HCT116 (cell line): ENCODE measurements at regions not wholly inside any gene's neighbourhood (a gene's known extent, or its start where the extent isn't known, plus 50 kb on each side); places are given as distances from the start of the nearest gene placed in this dataset.

Source experiments
- ATAC-seq: fragments of 200-7000 bp; cut with Tn5 transposase; 2 replicates; pipeline ENCODE4 v1.9.1; 2020; ENCODE audit warnings: mild to moderate bottlenecking, moderate library complexity
- BruUV-seq: library from RNA; stranded (reverse); fragments of 400-500 nt; replicated peaks from 2 replicates; lab custom pipeline; 2021; lab: Mats Ljungman, UMichigan
- CTCF ChIA-PET: fragments of 300-600 bp; sonication (Branson Sonifier 250); formaldehyde crosslinking; loops from one replicate; lab custom pipeline; 2021; ENCODE audit warnings: antibody characterized with exemption; lab: Charles Lee
- POLR2A ChIA-PET: fragments of 300-600, 350-600 bp; sonication (Branson Sonifier 250); formaldehyde crosslinking; loops from one replicate; lab custom pipeline; 2021; ENCODE audit warnings: antibody characterized with exemption; lab: Charles Lee
- RAD21 ChIA-PET, 2 experiments: fragments of 300-600 bp; sonication (Branson Sonifier 250); formaldehyde crosslinking; loops; one replicate each; lab custom pipeline; 2023; ENCODE audit warnings: low total read pairs in 2 of 2; ENCODE audit not compliant: uncharacterized antibody in 2 of 2, unreplicated experiment in 2 of 2, low non-redundant PET in 1 of 2; lab: Charles Lee
- DNase-seq: peaks from one replicate; pipeline ENCODE4 v3.0.0-alpha.2; 2010; ENCODE audit warnings: low read depth, low spot score
- H2AFZ ChIP-seq: fragments of 200-600 bp; shearing (Covaris generic), sonication (generic); 2 replicates; pipeline ENCODE4 v1.6.1; 2017; ENCODE audit warnings: low read depth, mixed run types, mixed read lengths, antibody characterized with exemption, low read length; ENCODE audit not compliant: poor library complexity, severe bottlenecking
- H3K27ac ChIP-seq: 2 replicates; pipeline ENCODE4 v1.5.1; 2012; ENCODE audit warnings: low read depth, low read length
- H3K27me3 ChIP-seq: fragments of 200-600 bp; sonication (generic); 2 replicates; pipeline ENCODE4 v1.6.1; 2016; ENCODE audit warnings: mixed run types, low read length, mixed read lengths; ENCODE audit not compliant: insufficient read depth
- H3K36me3 ChIP-seq, 2 experiments: fragments of 200-500 bp in 1 of 2; fragments of 200-600 bp in 1 of 2; sonication (Bioruptor generic) in 1 of 2; sonication (generic) in 1 of 2; 2 replicates each; pipeline versions ENCODE4 v1.5.1 to v1.6.1; 2014 to 2016; ENCODE audit warnings: low read length in 2 of 2, inconsistent platforms in 1 of 2, mixed read lengths in 1 of 2, mixed run types in 1 of 2; ENCODE audit not compliant: insufficient read depth in 2 of 2, control insufficient read depth in 1 of 2
- H3K4me1 ChIP-seq, 2 experiments: fragments of 200-600 bp in 1 of 2; sonication (generic) in 1 of 2; 2 replicates each; pipeline versions ENCODE4 v1.5.1 to v1.6.1; 2012 to 2017; ENCODE audit warnings: low read length in 2 of 2, inconsistent platforms in 1 of 2, mild to moderate bottlenecking in 1 of 2, mixed read lengths in 1 of 2, mixed run types in 1 of 2, moderate library complexity in 1 of 2; ENCODE audit not compliant: insufficient read depth in 2 of 2, control insufficient read depth in 1 of 2
- H3K4me2 ChIP-seq: fragments of 200-600 bp; sonication (generic); 2 replicates; pipeline ENCODE4 v1.6.1; 2017; ENCODE audit warnings: mixed run types, low read length, mixed read lengths
- H3K4me3 ChIP-seq, 2 experiments: fragments of 200-600 bp in 1 of 2; sonication (generic) in 1 of 2; replicated peaks in 1 of 2; 2 replicates each; pipeline ENCODE4 v1.5.1; 2011 to 2016; ENCODE audit warnings: low read length in 2 of 2, control low read depth in 1 of 2, low read depth in 1 of 2, mild to moderate bottlenecking in 1 of 2, mixed read lengths in 1 of 2, mixed run types in 1 of 2
- H3K79me2 ChIP-seq: fragments of 200-600 bp; sonication (generic); 2 replicates; pipeline ENCODE4 v1.6.1; 2017; ENCODE audit warnings: mild to moderate bottlenecking, mixed run types, low read length, moderate library complexity, mixed read lengths; ENCODE audit not compliant: insufficient read depth
- H3K9ac ChIP-seq: fragments of 200-600 bp; sonication (generic); 2 replicates; pipeline ENCODE4 v1.6.1; 2016; ENCODE audit warnings: low read length, mixed read lengths
- H3K9me2 ChIP-seq: fragments of 200-600 bp; sonication (generic), shearing (Covaris generic); 2 replicates; pipeline ENCODE4 v1.6.1; 2017; ENCODE audit warnings: mixed run types, mild to moderate bottlenecking, moderate library complexity; ENCODE audit not compliant: insufficient read depth
- H3K9me3 ChIP-seq, 2 experiments: fragments of 200-500 bp in 1 of 2; fragments of 200-600 bp in 1 of 2; sonication (Bioruptor generic) in 1 of 2; sonication (generic) in 1 of 2; 2 replicates each; pipeline ENCODE4 v1.6.1; 2014 to 2017; ENCODE audit warnings: low read length in 2 of 2, mixed read lengths in 2 of 2, inconsistent platforms in 1 of 2, low read depth in 1 of 2, mild to moderate bottlenecking in 1 of 2, mixed run types in 1 of 2, moderate library complexity in 1 of 2; ENCODE audit not compliant: control insufficient read depth in 1 of 2, insufficient read depth in 1 of 2
- H4K20me1 ChIP-seq: fragments of 200-600 bp; sonication (generic), shearing (Covaris generic); 2 replicates; pipeline ENCODE4 v1.6.1; 2017; ENCODE audit warnings: mixed run types, mild to moderate bottlenecking, moderate library complexity; ENCODE audit not compliant: insufficient read depth
- CBX3 ChIP-seq: IDR thresholded peaks from 2 replicates; pipeline ENCODE4 v1.6.1; 2012; ENCODE audit warnings: low read depth
- CEBPB ChIP-seq: IDR thresholded peaks from 2 replicates; pipeline ENCODE4 v1.6.1; 2012; ENCODE audit warnings: low read depth
- EZH2 ChIP-seq: fragments of 200-600 bp; sonication (generic); IDR thresholded peaks from 2 replicates; pipeline ENCODE4 v1.6.1; 2017; ENCODE audit warnings: antibody characterized with exemption, mixed run types
- EZH2phosphoT487 ChIP-seq: fragments of 200-600 bp; IDR thresholded peaks from 2 replicates; pipeline ENCODE4 v1.6.1; 2018; ENCODE audit warnings: antibody characterized with exemption, borderline replicate concordance
- FOSL1 ChIP-seq: IDR thresholded peaks from 2 replicates; pipeline ENCODE4 v1.6.1; 2012; ENCODE audit warnings: low read depth
- JUND ChIP-seq: IDR thresholded peaks from 2 replicates; pipeline ENCODE4 v1.6.1; 2012
- POLR2A ChIP-seq: IDR thresholded peaks from 2 replicates; pipeline ENCODE4 v1.7.0; 2011; ENCODE audit warnings: borderline replicate concordance; ENCODE audit not compliant: insufficient read depth, insufficient read length; ENCODE audit errors: extremely low read depth
- POLR2AphosphoS5 ChIP-seq: IDR thresholded peaks from 2 replicates; pipeline ENCODE4 v1.6.1; 2011; ENCODE audit warnings: mild to moderate bottlenecking, low read depth, low read length, moderate library complexity
- RAD21 ChIP-seq: IDR thresholded peaks from 2 replicates; pipeline ENCODE4 v1.6.1; 2012; ENCODE audit warnings: low read depth, mild to moderate bottlenecking
- SIN3A ChIP-seq: IDR thresholded peaks from 2 replicates; pipeline ENCODE4 v1.6.1; 2012; ENCODE audit warnings: low read depth
- SP1 ChIP-seq: IDR thresholded peaks from 2 replicates; pipeline ENCODE4 v1.6.1; 2012; ENCODE audit warnings: low read depth
- SRF ChIP-seq: IDR thresholded peaks from 2 replicates; pipeline ENCODE4 v1.6.1; 2012; ENCODE audit warnings: low read depth
- TCF7L2 ChIP-seq: IDR thresholded peaks from 2 replicates; pipeline ENCODE4 v1.7.0; 2011; ENCODE audit warnings: borderline replicate concordance, inconsistent platforms; ENCODE audit not compliant: insufficient read depth, insufficient read length; ENCODE audit errors: extremely low read depth
- YY1 ChIP-seq: IDR thresholded peaks from 2 replicates; pipeline ENCODE4 v1.6.1; 2011; ENCODE audit warnings: low read length, low read depth, moderate library complexity, mild to moderate bottlenecking; ENCODE audit not compliant: insufficient replicate concordance; ENCODE audit errors: extremely low read depth
- ZFX ChIP-seq: fragments of 450-650 bp; IDR thresholded peaks from 2 replicates; pipeline ENCODE4 v1.6.1; 2017
- intact Hi-C: fragments of 100-400 bp; cut with micrococcal nuclease; formaldehyde crosslinking; loops from 2 replicates; pipeline ENCODE4 v1.10.0; 2022
- TF ChIP-seq, protein P1 (sequence below): IDR thresholded peaks from 2 replicates; pipeline ENCODE4 v1.6.1; 2012; ENCODE audit warnings: low read depth
- TF ChIP-seq, protein P2 (sequence below), 3 experiments: fragments of 200-600 bp in 1 of 3; sonication (generic) in 1 of 3; IDR thresholded peaks in 2 of 3; conservative IDR thresholded peaks in 1 of 3; 2 replicates each; pipeline ENCODE4 v1.5.1; 2012 to 2017; ENCODE audit warnings: low read depth in 2 of 3, low read length in 2 of 3, antibody characterized with exemption in 1 of 3, borderline replicate concordance in 1 of 3, control low read depth in 1 of 3, mild to moderate bottlenecking in 1 of 3, mixed read lengths in 1 of 3, mixed run types in 1 of 3, moderate library complexity in 1 of 3; ENCODE audit not compliant: insufficient read depth in 1 of 3
- TF ChIP-seq, protein P3 (sequence below): IDR thresholded peaks from 2 replicates; pipeline ENCODE4 v1.6.1; 2012

DNA sequence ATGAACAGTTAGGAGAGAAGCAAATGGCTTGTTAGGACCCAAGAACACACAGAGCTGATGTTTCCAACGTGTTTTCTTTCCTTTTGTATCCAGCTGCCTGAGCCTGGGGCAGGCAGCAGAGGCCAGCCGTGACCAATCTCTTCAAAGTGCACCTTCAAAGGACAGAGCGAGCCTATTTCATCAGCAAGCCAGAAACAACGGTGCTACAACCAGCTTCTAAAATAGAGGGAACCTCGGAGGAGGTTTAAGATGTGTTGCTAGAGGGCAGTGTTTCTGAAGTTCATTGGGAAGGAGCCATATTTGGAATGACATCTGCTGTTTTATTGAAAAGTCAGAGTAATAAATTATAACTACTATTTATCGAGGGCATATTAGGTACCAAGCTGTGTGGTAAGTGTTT is 56.2 kb upstream of the RFC3 start:
- H4K20me1 ChIP-seq: no peaks in the 10 kb centered on the region
- no peak overlapping the region for H3K9ac ChIP-seq
- DNase-seq: peak; percentile 33
- CTCF ChIA-PET: interaction anchor here (0.6 to 1.9 kb wide), 10 partner anchors 10 to 1111 kb away, joined by 3 to 7 read pairs (median 3); no protein-coding TSS in a partner anchor
- RAD21 ChIA-PET: no interaction called here
- no TSS peak for BruUV-seq
- H3K27me3 ChIP-seq: no peaks in the 10 kb centered on the region
- peak overlapping the region; percentile 81 for H2AFZ ChIP-seq
- H3K9me3 ChIP-seq: no peaks in the 10 kb centered on the region
- no peaks in the 10 kb centered on the region for H3K9me2 ChIP-seq
- peak overlapping the region; percentile 27 for H3K4me2 ChIP-seq
- POLR2A ChIA-PET: no interaction called here
- ATAC-seq: peak; percentile 85
- intact Hi-C loops: no loop called here
- H3K79me2 ChIP-seq: no peaks in the 10 kb centered on the region
- no peak overlapping the region for H3K4me3 ChIP-seq
- no peaks in the 10 kb centered on the region for H3K36me3 ChIP-seq
- H3K4me1 ChIP-seq: peaks cover 0 to 4% of the 10 kb centered on the region in 2 experiments; a peak in 1 of 4 replicates
- TF ChIP-seq RAD21 (peak; percentile 28), CBX3 (no peak), TCF7L2 (peak; percentile 72), YY1 (no peak), CEBPB (0 out of 2 replicates have a peak, but pooled peaks have one; percentile 10), JUND (no peak), POLR2A (no peak), POLR2AphosphoS5 (no peak), SP1 (no peak), EZH2phosphoT487 (no peak), SIN3A (no peak), FOSL1 (no peak), ZFX (no peak), EZH2 (no peak), SRF (peak; percentile 78)
- TF ChIP-seq, protein P1, sequence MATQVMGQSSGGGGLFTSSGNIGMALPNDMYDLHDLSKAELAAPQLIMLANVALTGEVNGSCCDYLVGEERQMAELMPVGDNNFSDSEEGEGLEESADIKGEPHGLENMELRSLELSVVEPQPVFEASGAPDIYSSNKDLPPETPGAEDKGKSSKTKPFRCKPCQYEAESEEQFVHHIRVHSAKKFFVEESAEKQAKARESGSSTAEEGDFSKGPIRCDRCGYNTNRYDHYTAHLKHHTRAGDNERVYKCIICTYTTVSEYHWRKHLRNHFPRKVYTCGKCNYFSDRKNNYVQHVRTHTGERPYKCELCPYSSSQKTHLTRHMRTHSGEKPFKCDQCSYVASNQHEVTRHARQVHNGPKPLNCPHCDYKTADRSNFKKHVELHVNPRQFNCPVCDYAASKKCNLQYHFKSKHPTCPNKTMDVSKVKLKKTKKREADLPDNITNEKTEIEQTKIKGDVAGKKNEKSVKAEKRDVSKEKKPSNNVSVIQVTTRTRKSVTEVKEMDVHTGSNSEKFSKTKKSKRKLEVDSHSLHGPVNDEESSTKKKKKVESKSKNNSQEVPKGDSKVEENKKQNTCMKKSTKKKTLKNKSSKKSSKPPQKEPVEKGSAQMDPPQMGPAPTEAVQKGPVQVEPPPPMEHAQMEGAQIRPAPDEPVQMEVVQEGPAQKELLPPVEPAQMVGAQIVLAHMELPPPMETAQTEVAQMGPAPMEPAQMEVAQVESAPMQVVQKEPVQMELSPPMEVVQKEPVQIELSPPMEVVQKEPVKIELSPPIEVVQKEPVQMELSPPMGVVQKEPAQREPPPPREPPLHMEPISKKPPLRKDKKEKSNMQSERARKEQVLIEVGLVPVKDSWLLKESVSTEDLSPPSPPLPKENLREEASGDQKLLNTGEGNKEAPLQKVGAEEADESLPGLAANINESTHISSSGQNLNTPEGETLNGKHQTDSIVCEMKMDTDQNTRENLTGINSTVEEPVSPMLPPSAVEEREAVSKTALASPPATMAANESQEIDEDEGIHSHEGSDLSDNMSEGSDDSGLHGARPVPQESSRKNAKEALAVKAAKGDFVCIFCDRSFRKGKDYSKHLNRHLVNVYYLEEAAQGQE: no peak
- TF ChIP-seq, protein P2, sequence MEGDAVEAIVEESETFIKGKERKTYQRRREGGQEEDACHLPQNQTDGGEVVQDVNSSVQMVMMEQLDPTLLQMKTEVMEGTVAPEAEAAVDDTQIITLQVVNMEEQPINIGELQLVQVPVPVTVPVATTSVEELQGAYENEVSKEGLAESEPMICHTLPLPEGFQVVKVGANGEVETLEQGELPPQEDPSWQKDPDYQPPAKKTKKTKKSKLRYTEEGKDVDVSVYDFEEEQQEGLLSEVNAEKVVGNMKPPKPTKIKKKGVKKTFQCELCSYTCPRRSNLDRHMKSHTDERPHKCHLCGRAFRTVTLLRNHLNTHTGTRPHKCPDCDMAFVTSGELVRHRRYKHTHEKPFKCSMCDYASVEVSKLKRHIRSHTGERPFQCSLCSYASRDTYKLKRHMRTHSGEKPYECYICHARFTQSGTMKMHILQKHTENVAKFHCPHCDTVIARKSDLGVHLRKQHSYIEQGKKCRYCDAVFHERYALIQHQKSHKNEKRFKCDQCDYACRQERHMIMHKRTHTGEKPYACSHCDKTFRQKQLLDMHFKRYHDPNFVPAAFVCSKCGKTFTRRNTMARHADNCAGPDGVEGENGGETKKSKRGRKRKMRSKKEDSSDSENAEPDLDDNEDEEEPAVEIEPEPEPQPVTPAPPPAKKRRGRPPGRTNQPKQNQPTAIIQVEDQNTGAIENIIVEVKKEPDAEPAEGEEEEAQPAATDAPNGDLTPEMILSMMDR (IDR thresholded peaks at IDR 0.05 in 2 of 3, conservative IDR thresholded peaks at IDR 0.05 in 1 of 3; ENCODE audit: borderline replicate concordance in 1 of 3, insufficient read depth in 1 of 3, low read depth in 2 of 3, low read length in 2 of 3): peak; percentile 22 to 46 (median 30); a peak in 4 of 6 replicates
- TF ChIP-seq, protein P3, sequence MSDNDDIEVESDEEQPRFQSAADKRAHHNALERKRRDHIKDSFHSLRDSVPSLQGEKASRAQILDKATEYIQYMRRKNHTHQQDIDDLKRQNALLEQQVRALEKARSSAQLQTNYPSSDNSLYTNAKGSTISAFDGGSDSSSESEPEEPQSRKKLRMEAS: no peak
- H3K27ac ChIP-seq: no peak overlapping the region
